H1 (cell line): ENCODE measurements at regions not wholly inside any gene's neighbourhood (a gene's known extent, or its start where the extent isn't known, plus 50 kb on each side); places are given as distances from the start of the nearest gene placed in this dataset.

Experiments
- CTCF ChIA-PET: fragments of 300-600 bp; sonication (Branson Sonifier 250); formaldehyde crosslinking; loops from one replicate; lab custom pipeline; 2021; ENCODE audit not compliant: partially characterized antibody; lab: Charles Lee
- POLR2A ChIA-PET: fragments of 300-600 bp; sonication (Branson Sonifier 250); formaldehyde crosslinking; loops from one replicate; lab custom pipeline; 2021; ENCODE audit warnings: inconsistent platforms; ENCODE audit not compliant: partially characterized antibody; lab: Charles Lee
- DNase-seq, 2 experiments: peaks; one replicate each; pipeline versions ENCODE4 v3.0.0 to v3.0.0-alpha.2; 2010 to 2022; ENCODE audit warnings: low spot score in 2 of 2, low read depth in 1 of 2, mixed read lengths in 1 of 2
- FAIRE-seq: peaks from 2 replicates; lab custom pipeline; 2011; peaks lifted over from hg19 to GRCh38; lab: Jason Lieb, UNC
- H2AFZ ChIP-seq: 2 replicates; pipeline ENCODE4 v1.8.1; 2012; ENCODE audit warnings: low read length, inconsistent platforms
- H2AK5ac ChIP-seq: 2 replicates; pipeline ENCODE4 v1.6.1; 2013; ENCODE audit warnings: low read depth, low read length
- H2BK120ac ChIP-seq: replicated peaks from 2 replicates; pipeline ENCODE3; 2013; ENCODE audit warnings: low read depth, low read length, inconsistent platforms
- H2BK12ac ChIP-seq: 2 replicates; pipeline ENCODE4 v1.6.1; 2013; ENCODE audit warnings: low read depth, low read length
- H2BK15ac ChIP-seq: 2 replicates; pipeline ENCODE4 v1.6.1; 2013; ENCODE audit warnings: low read length
- H2BK20ac ChIP-seq: 2 replicates; pipeline ENCODE4 v1.6.1; 2013; ENCODE audit warnings: low read length
- H2BK5ac ChIP-seq: 2 replicates; pipeline ENCODE4 v1.6.1; 2013; ENCODE audit warnings: low read depth, low read length
- H3K14ac ChIP-seq: 2 replicates; pipeline ENCODE4 v1.6.1; 2013; ENCODE audit warnings: inconsistent platforms; ENCODE audit not compliant: insufficient read length
- H3K18ac ChIP-seq: 2 replicates; pipeline ENCODE4 v1.6.1; 2013; ENCODE audit warnings: low read length; ENCODE audit errors: extremely low read depth
- H3K23ac ChIP-seq: 2 replicates; pipeline ENCODE4 v1.6.1; 2013; ENCODE audit warnings: inconsistent platforms; ENCODE audit not compliant: insufficient read length
- H3K23me2 ChIP-seq: 2 replicates; pipeline ENCODE4 v1.6.1; 2013; ENCODE audit warnings: low read depth, low read length
- H3K27ac ChIP-seq: 2 replicates; pipeline ENCODE4 v1.6.1; 2011; ENCODE audit warnings: low read depth, low read length, inconsistent platforms
- H3K27me3 ChIP-seq, 4 experiments: replicated peaks in 1 of 4; 1 replicate in 1 of 4; 2 replicates in 3 of 4; pipeline versions ENCODE4 v1.6.1 to v1.8.1; 2011 to 2013; ENCODE audit warnings: low read length in 3 of 4, mild to moderate bottlenecking in 3 of 4, inconsistent platforms in 2 of 4, mixed read lengths in 2 of 4, moderate library complexity in 1 of 4; ENCODE audit not compliant: control insufficient read depth in 3 of 4, insufficient read depth in 3 of 4; ENCODE audit errors: extremely low read depth in 1 of 4
- H3K36me3 ChIP-seq, 4 experiments: 2 replicates each; pipeline versions ENCODE4 v1.6.1 to v1.8.1; 2011 to 2013; ENCODE audit warnings: mild to moderate bottlenecking in 4 of 4, low read length in 3 of 4, moderate library complexity in 2 of 4, control low read depth in 1 of 4, inconsistent platforms in 1 of 4; ENCODE audit not compliant: insufficient read depth in 4 of 4, control insufficient read depth in 2 of 4
- H3K4ac ChIP-seq: replicated peaks from 2 replicates; pipeline ENCODE3; 2013; ENCODE audit warnings: low read length, low read depth, mixed read lengths, inconsistent platforms; ENCODE audit not compliant: insufficient read length
- H3K4me1 ChIP-seq, 4 experiments: replicated peaks in 1 of 4; 1 replicate in 1 of 4; 2 replicates in 3 of 4; pipeline versions ENCODE4 v1.6.1 to v1.8.1; 2011 to 2013; ENCODE audit warnings: low read length in 3 of 4, inconsistent platforms in 2 of 4, mixed read lengths in 1 of 4; ENCODE audit not compliant: insufficient read depth in 4 of 4, control insufficient read depth in 3 of 4
- H3K4me2 ChIP-seq, 2 experiments: 2 replicates each; pipeline versions ENCODE4 v1.6.1 to v1.8.1; 2011 to 2013; ENCODE audit warnings: low read depth in 2 of 2, low read length in 2 of 2, control low read depth in 1 of 2, inconsistent platforms in 1 of 2, mild to moderate bottlenecking in 1 of 2; ENCODE audit not compliant: insufficient read depth in 1 of 2
- H3K4me3 ChIP-seq, 4 experiments: fragments of 200-600, 300-600 bp in 1 of 4; sonication (generic), shearing (Covaris generic), sonication (Bioruptor Twin) in 1 of 4; 2 replicates each; pipeline versions ENCODE4 v1.5.1 to v1.8.1; 2011 to 2016; ENCODE audit warnings: low read length in 4 of 4, low read depth in 3 of 4, control low read depth in 2 of 4, inconsistent platforms in 2 of 4, mild to moderate bottlenecking in 2 of 4, mixed read lengths in 1 of 4, moderate library complexity in 1 of 4; ENCODE audit not compliant: insufficient read depth in 2 of 4; ENCODE audit errors: extremely low read depth in 1 of 4
- H3K56ac ChIP-seq: replicated peaks from 2 replicates; pipeline ENCODE3; 2013; ENCODE audit warnings: low read depth, mild to moderate bottlenecking, mixed read lengths, low read length, inconsistent platforms; ENCODE audit not compliant: insufficient read length
- H3K79me1 ChIP-seq: 2 replicates; pipeline ENCODE4 v1.6.1; 2013; ENCODE audit warnings: low read depth, low read length, control low read depth
- H3K79me2 ChIP-seq, 2 experiments: 2 replicates each; pipeline versions ENCODE4 v1.6.1 to v1.8.1; 2012 to 2013; ENCODE audit warnings: low read length in 2 of 2, mild to moderate bottlenecking in 2 of 2, inconsistent platforms in 1 of 2; ENCODE audit not compliant: insufficient read depth in 2 of 2, control insufficient read depth in 1 of 2
- H3K9ac ChIP-seq, 4 experiments: replicated peaks in 1 of 4; 1 replicate in 1 of 4; 2 replicates in 3 of 4; pipeline versions ENCODE4 v1.6.1 to v1.8.1; 2011 to 2013; ENCODE audit warnings: low read depth in 3 of 4, low read length in 3 of 4, control low read depth in 2 of 4, mild to moderate bottlenecking in 2 of 4, moderate library complexity in 2 of 4, inconsistent platforms in 1 of 4; ENCODE audit errors: extremely low read depth in 1 of 4
- H3K9me3 ChIP-seq, 2 experiments: 2 replicates each; pipeline versions ENCODE4 v1.6.1 to v1.8.1; 2012 to 2013; ENCODE audit warnings: mild to moderate bottlenecking in 2 of 2, moderate library complexity in 2 of 2, control low read depth in 1 of 2, inconsistent platforms in 1 of 2, low read depth in 1 of 2, low read length in 1 of 2, mixed read lengths in 1 of 2; ENCODE audit not compliant: insufficient read depth in 2 of 2
- H4K20me1 ChIP-seq, 2 experiments: replicated peaks in 1 of 2; 2 replicates each; pipeline versions ENCODE3 to v1.8.1; 2011 to 2013; ENCODE audit warnings: inconsistent platforms in 2 of 2, low read length in 2 of 2, mild to moderate bottlenecking in 1 of 2; ENCODE audit not compliant: insufficient read depth in 2 of 2, control insufficient read depth in 1 of 2
- H4K5ac ChIP-seq: 2 replicates; pipeline ENCODE4 v1.6.1; 2013; ENCODE audit warnings: low read length, low read depth, mixed read lengths, inconsistent platforms; ENCODE audit not compliant: insufficient read length
- H4K8ac ChIP-seq: 2 replicates; pipeline ENCODE4 v1.8.0; 2013; ENCODE audit warnings: mild to moderate bottlenecking, moderate library complexity, low read length, inconsistent platforms; ENCODE audit not compliant: insufficient read depth; ENCODE audit errors: extremely low read depth
- H4K91ac ChIP-seq: replicated peaks from 2 replicates; pipeline ENCODE3; 2013; ENCODE audit warnings: low read length, mixed read lengths, inconsistent platforms; ENCODE audit not compliant: insufficient read length
- CBX8 ChIP-seq: fragments of 300-800, 300-1000 bp; sonication (generic); IDR thresholded peaks from 2 replicates; pipeline ENCODE4 v1.7.1; 2016; ENCODE audit warnings: low read depth, low read length, borderline replicate concordance
- NRF1 ChIP-seq: IDR thresholded peaks from 2 replicates; pipeline ENCODE4 v1.6.1; 2011; ENCODE audit warnings: mild to moderate bottlenecking, low read depth, low read length, improper control_type of control experiment
- TCF12 ChIP-seq: IDR thresholded peaks from 2 replicates; pipeline ENCODE4 v1.6.1; 2011; ENCODE audit warnings: low read depth, mild to moderate bottlenecking, low read length
- WGBS, 2 experiments: shearing (Covaris generic) in 1 of 2; methylation state at CpG; one replicate each; pipeline versions ENCODE4 v1.1.6 to v1.1.7; 2013 to 2015; ENCODE audit warnings: low lambda C conversion rate in 2 of 2, mixed read lengths in 2 of 2, inconsistent platforms in 1 of 2, low coverage in 1 of 2, missing lambda C conversion rate in 1 of 2; ENCODE audit not compliant: insufficient replicate concordance in 2 of 2, insufficient coverage in 1 of 2, insufficient read length in 1 of 2; ENCODE audit errors: extremely low coverage in 1 of 2, missing lambda C conversion rate in 1 of 2; 5-methylcytosine and 5-hydroxymethylcytosine counted together

GRCh38 chr13:32960626-32961025 is 55.6 kb upstream of the KL start:
- H3K9me3 ChIP-seq: no peaks in the 10 kb centered on the region
- H3K14ac ChIP-seq: no peak overlapping the region
- DNase-seq (no peak), FAIRE-seq (no peak)
- 92% methylated on average over 3 of the region's 4 CpGs; no CpG with 5 or more reads in 1 of the 2 experiments for WGBS, 2 experiments
- no peak overlapping the region for H4K5ac ChIP-seq
- H2AK5ac ChIP-seq: no peak overlapping the region
- no peak overlapping the region for H3K27ac ChIP-seq
- no peaks in the 10 kb centered on the region for H3K4me1 ChIP-seq
- peaks cover 0 to 11% (median 0%) of the 10 kb centered on the region in 4 experiments; a peak in 2 of 7 replicates for H3K27me3 ChIP-seq
- TF ChIP-seq CBX8 (no peak), TCF12 (no peak), NRF1 (no peak)
- no peak overlapping the region for H3K4me2 ChIP-seq
- H2BK12ac ChIP-seq: no peak overlapping the region
- H3K4me3 ChIP-seq: no peak overlapping the region
- H3K18ac ChIP-seq: no peak overlapping the region
- H2BK120ac ChIP-seq: no peak overlapping the region
- no peak overlapping the region for H4K91ac ChIP-seq
- CTCF ChIA-PET: no interaction called here
- H2BK20ac ChIP-seq: no peak overlapping the region
- no peaks in the 10 kb centered on the region for H3K36me3 ChIP-seq
- POLR2A ChIA-PET: no interaction called here
- no peak overlapping the region for H3K56ac ChIP-seq
- H3K79me1 ChIP-seq: no peaks in the 10 kb centered on the region
- no peak overlapping the region for H3K9ac ChIP-seq
- H3K4ac ChIP-seq: no peak overlapping the region
- no peaks in the 10 kb centered on the region for H3K79me2 ChIP-seq
- H2AFZ ChIP-seq: no peak overlapping the region
- H3K23me2 ChIP-seq: no peaks in the 10 kb centered on the region
- no peak overlapping the region for H4K8ac ChIP-seq
- H4K20me1 ChIP-seq: no peaks in the 10 kb centered on the region
- no peak overlapping the region for H2BK15ac ChIP-seq
- no peak overlapping the region for H2BK5ac ChIP-seq
- no peak overlapping the region for H3K23ac ChIP-seq
